Uterus (tissue), 2 donors: ENCODE measurements at regions not wholly inside any gene's neighbourhood (a gene's known extent, or its start where the extent isn't known, plus 50 kb on each side); places are given as distances from the start of the nearest gene placed in this dataset.

Experiments
- POLR2A ChIP-seq, 2 donors: fragments of 450-650 bp; IDR thresholded peaks; one replicate each; pipeline ENCODE4 v1.6.1; 2016; ENCODE audit warnings: antibody characterized with exemption in 2 of 2, mild to moderate bottlenecking in 1 of 2, moderate library complexity in 1 of 2
- TF ChIP-seq, protein P1 (sequence below), 4 experiments: fragments of 200-600 bp in 2 of 4; fragments of 450-650 bp in 2 of 4; sonication (generic) in 2 of 4; IDR thresholded peaks; one replicate each; pipeline ENCODE4 v1.5.1; 2016 to 2019; ENCODE audit warnings: antibody characterized with exemption in 4 of 4, mild to moderate bottlenecking in 2 of 4, moderate library complexity in 1 of 4

DNA sequence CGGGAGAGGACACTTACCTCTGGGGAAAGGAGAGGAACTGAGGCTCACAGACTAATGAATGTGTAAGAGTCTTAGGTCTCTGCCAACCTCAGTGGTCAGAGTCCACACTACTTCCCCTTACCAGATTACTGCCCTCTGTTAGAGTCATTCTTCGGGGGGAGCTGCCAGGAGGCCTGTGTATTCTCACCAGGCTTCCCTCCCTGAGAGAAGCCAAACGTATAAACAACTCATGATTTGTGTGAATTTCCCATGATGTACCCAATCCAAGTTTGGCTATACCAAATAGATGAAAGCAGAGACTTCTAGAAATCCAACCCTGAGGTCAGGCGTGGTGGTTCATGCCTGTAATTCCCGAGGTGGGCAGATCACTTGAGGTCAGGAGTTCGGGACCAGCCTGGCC is 77.1 kb downstream of the SLC2A10 start:
- TF ChIP-seq, protein P1, sequence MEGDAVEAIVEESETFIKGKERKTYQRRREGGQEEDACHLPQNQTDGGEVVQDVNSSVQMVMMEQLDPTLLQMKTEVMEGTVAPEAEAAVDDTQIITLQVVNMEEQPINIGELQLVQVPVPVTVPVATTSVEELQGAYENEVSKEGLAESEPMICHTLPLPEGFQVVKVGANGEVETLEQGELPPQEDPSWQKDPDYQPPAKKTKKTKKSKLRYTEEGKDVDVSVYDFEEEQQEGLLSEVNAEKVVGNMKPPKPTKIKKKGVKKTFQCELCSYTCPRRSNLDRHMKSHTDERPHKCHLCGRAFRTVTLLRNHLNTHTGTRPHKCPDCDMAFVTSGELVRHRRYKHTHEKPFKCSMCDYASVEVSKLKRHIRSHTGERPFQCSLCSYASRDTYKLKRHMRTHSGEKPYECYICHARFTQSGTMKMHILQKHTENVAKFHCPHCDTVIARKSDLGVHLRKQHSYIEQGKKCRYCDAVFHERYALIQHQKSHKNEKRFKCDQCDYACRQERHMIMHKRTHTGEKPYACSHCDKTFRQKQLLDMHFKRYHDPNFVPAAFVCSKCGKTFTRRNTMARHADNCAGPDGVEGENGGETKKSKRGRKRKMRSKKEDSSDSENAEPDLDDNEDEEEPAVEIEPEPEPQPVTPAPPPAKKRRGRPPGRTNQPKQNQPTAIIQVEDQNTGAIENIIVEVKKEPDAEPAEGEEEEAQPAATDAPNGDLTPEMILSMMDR (IDR thresholded peaks at IDR 0.05) = no peak
- TF ChIP-seq POLR2A (IDR thresholded peaks at IDR 0.05) = no peak
